Hematopoietic multipotent progenitor cell treated with erythropoietin and hydrocortisone succinate and interleukin-3 and kit ligand, for 17 days (in vitro differentiated cells): ENCODE measurements at regions not wholly inside any gene's neighbourhood (a gene's known extent, or its start where the extent isn't known, plus 50 kb on each side); places are given as distances from the start of the nearest gene placed in this dataset.
"Not testable (repeated sequence)": the region's sequence is repeated elsewhere in the genome, so short reads cannot be mapped to it uniquely, and the experiment has no call there.

ENCODE experiments used
- DNase-seq: peaks from one replicate; pipeline ENCODE4 v3.0.0-alpha.2; 2015; ENCODE audit warnings: low spot score

DNA sequence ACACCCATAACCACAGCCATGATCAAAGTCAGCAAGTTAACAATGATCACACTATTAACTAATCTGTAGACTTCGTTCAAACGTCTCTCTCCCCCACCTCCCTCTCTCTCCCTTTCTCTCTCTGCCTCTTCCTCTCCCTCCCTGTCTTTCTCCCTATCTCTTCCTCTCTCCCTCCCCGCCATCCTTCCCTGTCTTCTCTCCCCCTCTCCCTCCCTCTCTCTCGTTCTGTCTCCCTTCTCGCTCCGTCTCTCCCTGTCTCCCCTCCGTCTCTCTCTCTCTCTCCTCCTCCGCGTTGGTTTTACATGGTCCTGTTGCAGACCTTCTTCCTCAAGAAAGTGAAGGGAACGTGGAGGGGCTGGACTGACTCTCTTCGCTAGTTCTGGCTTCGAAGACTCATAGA, 308.9 kb upstream of the FOXQ1 start:
- DNase-seq = no peak

DNA sequence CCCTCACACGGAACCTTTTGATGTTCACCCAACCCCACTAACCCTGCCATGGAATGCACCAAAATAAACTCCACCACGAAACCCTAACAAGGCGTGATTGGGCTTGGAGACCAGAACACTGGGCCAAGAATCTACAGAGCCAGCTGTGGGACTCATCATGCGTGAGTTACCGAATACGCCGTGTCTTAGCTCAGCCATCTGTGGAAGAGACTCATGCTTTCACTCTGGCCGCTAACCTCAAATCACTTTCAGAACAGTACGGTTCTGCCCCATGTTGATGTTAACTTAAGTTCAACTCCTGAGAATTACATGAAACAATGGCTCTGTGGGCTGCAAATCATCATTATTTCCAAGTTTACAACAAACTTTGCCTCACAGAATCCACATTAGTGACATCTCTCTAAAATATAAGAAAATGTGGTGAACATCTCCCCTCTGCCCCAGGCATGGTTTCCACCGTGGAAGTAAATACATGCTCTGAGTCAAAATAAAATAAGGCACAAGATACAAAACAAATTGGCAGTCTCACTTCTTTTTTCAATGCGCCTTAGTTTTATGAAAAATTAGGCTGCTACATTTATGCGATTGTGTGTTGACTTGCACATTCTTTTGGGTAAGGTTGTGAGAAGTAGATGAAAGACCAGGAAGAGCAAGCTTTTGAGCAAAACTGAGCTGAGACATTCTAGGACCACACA, 308.9 kb upstream of the EXOC2 start:
- DNase-seq = no peak

GRCh38 chr6:999552-999951, 306.6 kb upstream of the EXOC2 start:
- no peak for DNase-seq

DNA sequence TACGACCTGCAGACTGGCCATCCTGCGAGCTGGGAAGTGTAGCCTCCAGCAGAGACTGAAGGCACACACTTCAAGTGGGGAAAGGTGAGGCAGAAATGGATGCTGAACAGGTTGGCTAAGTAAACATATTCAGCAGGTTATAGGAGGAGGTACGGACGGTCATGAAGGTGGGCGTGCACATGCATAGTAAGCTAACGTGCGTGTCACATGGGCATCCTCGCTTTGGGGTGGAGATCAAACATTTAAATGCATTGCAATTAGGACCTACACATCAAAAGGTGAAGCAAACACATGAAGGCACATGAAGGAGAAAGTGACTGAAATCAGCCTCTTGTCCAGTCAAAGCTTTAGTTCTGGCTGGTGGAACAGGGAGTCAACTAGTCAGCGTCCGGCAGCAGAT, 305.6 kb upstream of the EXOC2 start:
- no peak for DNase-seq

GRCh38 chr6:996271-996852, 303.4 kb upstream of the EXOC2 start:
- DNase-seq = no peak

GRCh38 chr6:991192-991591, 298.3 kb upstream of the EXOC2 start:
- no peak for DNase-seq

- DNase-seq = no peak
These were observed 291.1 kb upstream of the EXOC2 start for GRCh38 chr6:984031-984430.

GRCh38 chr6:978937-979685, 286.2 kb upstream of the EXOC2 start:
- no peak for DNase-seq

DNA sequence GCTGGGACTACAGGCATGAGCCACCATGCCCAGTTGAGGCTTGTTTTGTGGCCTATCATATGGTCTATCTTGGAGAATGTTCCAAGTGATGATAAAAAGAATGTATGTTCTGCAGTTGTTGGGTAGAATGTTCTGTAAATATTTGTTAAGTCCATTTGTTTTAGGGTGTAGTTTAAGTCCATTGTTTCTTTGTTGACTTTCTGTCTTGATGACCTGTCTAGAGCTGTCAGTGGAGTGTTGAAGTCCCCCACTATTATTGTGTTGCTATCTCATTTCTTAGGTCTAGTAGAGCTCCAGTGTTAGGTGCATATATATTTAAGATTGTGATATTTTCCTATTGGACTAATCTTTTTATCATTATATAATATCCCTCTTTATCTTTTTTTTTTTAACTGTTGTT, 284.3 kb upstream of the EXOC2 start:
- DNase-seq = not testable (repeated sequence)

DNA sequence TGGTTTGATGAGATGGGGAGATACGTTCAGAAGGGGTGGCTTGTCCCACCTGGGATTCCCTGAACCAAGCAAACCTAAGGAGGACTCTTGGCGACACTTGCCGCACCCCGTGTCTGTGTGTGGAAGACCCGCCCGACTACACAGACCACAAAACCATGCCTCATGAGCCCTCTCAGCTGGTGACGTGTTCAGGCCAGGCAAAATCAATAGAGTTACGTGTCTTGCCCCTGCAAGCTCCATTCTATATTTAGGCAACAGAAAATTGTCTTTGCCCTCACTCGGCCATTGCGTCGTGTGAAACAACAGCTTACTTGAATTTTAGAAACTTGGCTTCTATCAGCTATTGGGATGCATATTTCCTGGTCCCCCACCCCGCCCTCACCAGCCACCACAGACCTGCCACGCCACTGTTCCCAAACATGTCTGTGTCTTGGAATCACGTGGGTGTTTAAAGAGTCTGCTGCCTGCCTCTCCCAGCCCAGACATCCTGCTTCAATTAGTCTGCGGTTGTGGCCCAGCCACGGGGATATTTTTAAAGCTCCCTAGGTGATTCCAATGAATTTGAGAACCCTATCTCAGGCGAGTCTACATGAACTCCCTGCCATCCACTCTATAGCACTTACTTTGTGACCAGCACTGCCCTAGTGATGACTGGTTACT, 279.2 kb upstream of the EXOC2 start:
- DNase-seq = no peak

DNA sequence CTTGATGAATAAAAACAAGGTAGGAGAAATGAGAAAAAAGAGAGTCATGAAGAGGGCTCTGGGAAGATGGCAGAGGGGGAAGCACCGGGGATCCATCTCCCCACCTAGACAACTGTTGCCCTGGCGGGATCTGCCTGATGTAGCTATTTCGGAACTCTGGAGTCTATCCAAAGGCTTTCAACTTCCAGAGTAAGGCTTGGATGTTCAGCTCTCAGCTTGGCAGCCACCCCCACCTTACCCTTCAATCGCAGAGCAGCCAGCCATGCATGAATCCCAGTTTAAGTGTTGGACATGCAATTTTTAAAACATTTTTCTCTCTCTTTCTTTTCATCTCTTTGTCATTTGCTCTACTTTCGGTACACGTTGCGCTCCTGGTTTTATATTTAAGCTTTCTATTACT, 275.9 kb upstream of the EXOC2 start:
- DNase-seq = no peak

GRCh38 chr6:967701-968100, 274.8 kb upstream of the EXOC2 start:
- DNase-seq = no peak

DNA sequence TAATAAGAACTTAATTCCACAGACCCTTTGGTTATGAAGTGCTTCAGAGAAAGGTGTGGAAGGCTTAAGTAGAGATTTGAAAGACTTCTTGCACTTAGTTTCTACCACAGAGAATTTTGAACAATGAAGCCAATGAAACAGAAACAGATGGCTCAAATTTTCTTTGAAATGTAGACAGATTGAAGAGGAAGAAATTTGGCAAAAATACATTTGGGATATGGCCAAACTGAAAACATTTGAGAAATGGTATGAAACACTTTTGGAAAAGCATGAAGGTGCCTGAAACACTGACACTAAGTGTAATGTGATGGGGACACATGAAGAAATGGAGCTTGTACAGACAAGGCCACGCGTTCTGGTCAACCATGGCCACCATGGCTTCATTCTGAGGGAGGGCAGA, 272.4 kb upstream of the EXOC2 start:
- no peak for DNase-seq

GRCh38 chr6:963456-963855, 270.5 kb upstream of the EXOC2 start:
- DNase-seq = no peak

- DNase-seq = no peak
These were observed 268.5 kb upstream of the EXOC2 start for GRCh38 chr6:961407-961960.

DNA sequence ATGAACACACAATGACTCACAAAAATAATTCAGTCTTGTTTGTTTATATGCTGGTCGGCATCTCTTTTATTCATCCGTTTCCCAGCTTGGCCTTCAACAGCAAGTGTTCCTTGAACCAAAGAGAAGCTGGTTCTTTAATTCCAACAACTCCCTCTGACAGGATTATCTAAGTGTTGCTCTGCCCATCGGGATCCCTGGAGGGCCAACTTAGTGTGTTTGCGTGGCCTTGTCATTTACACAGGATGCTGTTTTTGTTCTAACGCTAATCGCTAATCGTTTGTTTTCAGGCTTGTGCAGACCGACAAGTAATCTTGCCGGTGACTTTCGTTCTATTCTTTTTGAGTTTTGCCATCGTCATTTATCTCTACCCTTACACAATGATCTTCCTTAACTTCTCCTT, 267.4 kb upstream of the EXOC2 start:
- no peak for DNase-seq

DNA sequence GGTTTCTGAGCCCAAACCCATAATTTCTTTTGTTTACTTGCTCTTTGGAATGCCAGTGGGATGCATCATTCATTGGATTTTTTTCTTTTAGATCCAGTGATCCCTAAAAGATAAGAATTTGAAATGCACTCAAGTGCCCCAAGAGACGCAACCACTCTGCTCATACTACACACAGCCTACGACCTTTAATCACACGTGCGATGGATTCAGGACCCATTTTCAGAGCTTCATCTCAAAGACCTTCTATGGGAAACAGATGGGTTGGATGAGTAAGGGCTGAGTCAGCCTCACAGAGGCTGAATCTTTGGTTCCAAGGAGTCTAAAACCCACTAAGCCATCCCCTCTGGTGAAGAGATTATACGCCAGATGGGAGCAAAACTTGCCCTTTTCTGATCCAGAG, 265.5 kb upstream of the EXOC2 start:
- DNase-seq = no peak

- DNase-seq = no peak
These were observed 258.7 kb upstream of the EXOC2 start for GRCh38 chr6:951399-952181.

GRCh38 chr6:947235-947934, 254.4 kb upstream of the EXOC2 start:
- no peak for DNase-seq

DNA sequence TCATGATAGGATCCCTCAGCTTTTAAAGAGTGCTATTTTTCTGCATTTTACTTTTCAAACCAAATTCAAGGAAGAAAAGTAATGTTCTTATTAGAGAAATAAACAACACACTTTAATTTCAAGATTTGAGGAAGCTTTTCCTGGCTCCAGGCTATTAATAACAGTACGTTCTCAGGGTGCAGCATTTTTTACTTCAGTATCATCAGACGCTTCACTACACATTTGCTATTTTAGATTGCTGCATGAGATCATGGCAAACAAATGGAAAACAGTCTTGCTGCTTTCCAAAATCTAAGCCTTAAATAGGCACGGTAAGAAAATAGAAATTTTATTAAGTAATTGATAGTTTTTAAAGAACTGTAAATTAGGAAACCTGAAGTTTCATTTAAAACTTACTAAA, 253.6 kb upstream of the EXOC2 start:
- no peak for DNase-seq

DNA sequence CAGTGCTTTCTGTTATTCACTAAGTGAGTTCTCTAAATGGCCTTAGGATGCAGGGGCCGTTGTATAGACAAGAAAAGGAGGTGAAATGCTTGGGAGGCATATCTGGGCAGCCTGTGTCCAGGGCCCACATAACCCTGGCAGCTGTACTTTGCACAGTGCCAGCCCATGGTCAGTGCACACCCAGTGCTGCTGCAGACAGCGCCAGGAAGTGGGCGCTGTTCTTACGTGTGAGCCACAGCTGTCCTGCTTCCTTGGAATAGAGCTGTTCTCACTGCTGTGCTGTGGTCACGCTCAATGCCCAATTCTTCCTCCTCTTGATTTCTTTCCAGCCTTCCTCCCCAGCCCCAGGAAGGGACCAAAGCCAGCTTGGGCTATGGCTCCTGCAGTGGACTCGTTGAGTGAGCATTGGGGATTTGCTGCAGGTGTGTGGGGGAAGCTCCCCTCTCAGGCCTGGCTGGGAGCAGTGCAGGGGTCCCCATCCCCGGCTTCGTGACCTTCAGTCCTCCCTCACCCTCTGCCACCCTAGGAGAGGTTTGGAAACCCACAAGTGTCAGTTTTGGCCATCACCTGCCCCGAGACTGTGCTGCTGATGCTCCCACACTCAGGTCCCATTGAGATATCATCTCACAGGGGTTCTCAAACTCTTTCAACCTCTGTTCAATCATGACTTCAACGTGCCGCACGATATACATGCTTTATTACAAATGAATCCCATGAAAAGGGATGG, 246.8 kb upstream of the EXOC2 start:
- no peak for DNase-seq
